GM19467 (cell line): ENCODE measurements at regions not wholly inside any gene's neighbourhood (a gene's known extent, or its start where the extent isn't known, plus 50 kb on each side); places are given as distances from the start of the nearest gene placed in this dataset.

ENCODE experiments used
- ATAC-seq: cut with Tn5 transposase; IDR thresholded peaks from one replicate; pipeline ENCODE4 v1.9.1; 2021; ENCODE audit warnings: mild to moderate bottlenecking, moderate library complexity; ENCODE audit not compliant: unreplicated experiment

GRCh38 chr3:72193771-72194430, 409.0 kb upstream of the PROK2 start:
- ATAC-seq: no peak

DNA sequence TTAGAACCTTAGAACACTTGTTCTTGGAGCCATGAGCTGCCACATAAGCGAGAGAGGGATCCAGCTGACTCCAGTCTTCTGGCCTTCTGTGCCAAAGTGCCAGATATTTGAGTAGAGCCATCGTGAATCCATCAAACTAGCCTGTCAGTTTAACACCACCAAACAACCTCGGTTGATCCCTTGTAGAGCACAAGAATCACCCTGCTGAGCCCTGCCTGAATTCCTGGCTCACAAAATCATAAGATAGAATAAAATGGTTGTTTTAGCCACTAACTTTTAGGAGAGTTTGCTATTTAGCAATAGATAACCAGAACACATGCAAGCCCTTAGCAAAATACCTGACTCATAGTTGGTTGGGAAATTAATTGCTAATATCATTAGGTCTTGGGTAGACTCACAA, 407.6 kb upstream of the PROK2 start:
- ATAC-seq: no peak

DNA sequence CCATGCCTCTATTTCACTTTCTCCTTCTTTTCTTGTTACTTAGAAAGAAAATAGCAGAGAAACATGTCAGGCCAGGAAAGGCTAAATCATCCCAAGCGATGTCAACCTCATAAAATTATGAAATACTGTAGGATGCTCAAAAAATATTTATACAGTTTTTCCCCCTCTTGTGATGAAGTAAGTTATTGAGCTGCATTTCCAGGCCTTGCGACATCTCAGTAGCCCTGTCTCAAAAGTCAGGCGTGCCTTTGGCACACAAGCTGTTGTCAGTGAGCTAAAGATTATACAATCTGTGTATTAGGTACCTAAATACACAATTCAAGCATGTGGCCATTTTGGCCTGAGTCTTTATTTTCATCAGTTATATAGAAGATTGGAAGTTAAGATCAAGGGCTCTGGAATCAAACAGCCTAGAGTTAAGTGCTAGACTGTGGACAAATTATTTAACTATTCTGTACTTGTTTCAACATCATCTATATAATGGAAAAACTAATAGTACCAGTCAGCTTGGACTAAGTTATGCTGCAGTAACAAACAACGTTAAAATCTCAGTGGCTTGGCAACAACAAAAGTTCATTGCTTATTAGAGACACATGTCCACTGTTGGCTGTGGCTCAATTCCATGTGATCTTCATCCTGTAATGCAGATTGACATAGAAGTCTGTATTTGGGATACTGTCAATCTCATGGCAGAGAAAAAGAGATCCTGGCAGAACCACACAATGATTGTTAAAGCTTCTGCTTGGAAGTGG, 406.4 kb upstream of the PROK2 start:
- no peak for ATAC-seq

DNA sequence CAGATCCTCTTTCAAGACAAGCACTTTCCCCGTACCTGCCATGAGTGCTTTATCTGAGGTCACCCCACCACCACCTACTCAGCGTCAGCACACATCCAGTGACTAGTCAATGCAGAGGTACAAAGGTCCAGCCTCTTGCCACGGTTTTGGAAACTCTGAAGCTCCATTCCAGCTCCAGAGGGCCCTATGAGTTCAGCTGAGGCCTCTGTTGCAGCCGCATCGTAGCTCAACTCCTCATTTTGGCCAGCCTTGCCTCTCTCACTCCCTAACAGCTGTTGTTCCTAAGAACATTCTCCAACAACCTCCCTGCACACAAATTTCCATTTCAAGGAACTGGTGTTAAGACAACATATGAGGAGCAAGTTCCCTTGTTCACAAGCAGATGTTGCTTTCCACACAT, 405.1 kb upstream of the PROK2 start:
- ATAC-seq: no peak

DNA sequence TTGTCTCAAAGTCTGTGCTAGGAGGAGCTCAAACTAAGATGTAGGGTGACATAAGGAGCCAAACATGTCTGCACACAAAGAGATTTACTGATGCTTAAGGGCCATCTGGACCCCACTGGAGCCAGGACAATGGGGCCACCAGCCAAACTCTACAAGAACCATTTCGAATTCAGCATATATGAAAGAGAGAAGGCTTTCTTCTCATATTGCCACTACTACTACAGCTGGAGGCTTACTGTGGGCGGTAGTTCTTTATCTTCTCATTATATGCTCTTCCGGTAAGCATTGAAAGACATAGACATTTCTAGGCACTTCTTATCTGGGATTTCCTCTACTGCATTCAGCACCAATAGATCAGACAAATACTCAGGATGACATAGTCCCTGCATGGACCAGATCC, 404.4 kb upstream of the PROK2 start:
- ATAC-seq: no peak

DNA sequence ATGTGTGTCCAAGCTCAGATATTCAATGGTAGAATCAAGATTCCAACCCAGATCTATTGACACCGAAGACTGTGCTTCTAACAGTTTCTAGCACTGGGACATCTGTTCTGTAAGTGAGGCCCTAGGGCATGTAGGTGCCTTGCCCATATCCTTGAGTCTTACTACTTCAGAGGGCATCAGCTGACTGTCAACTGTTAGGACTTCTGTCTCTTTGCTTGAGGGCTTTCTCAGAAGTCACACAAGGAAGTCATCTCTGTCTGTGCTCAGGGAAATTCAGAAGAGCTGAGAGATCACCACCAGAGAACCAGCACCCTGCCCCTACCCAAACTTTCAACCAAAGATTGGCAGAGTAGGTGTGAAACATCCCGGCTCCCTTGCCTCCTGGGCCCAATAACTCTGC, 403.6 kb upstream of the PROK2 start:
- no peak for ATAC-seq

DNA sequence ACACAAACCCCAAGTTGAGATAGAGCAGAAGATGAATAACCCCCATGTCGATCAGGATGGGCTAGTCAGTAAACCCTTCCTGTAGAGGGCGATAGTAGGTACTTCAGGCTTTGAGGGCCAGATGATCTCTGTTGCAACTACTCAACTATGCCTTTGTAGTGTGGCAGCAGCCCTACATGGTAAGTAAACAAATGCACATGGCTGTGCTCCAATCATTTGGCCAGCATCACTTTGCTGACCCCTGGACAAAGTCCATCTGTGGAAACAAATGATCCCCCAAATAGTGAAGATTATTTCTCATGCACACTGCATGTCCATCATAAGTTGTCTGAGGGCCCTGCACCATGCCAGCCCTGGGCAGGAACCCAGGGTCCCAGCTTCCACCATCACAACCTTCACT, 402.2 kb upstream of the PROK2 start:
- ATAC-seq: no peak

- ATAC-seq: no peak
Observed at GRCh38 chr3:72186400-72186855, 401.5 kb upstream of the PROK2 start.

DNA sequence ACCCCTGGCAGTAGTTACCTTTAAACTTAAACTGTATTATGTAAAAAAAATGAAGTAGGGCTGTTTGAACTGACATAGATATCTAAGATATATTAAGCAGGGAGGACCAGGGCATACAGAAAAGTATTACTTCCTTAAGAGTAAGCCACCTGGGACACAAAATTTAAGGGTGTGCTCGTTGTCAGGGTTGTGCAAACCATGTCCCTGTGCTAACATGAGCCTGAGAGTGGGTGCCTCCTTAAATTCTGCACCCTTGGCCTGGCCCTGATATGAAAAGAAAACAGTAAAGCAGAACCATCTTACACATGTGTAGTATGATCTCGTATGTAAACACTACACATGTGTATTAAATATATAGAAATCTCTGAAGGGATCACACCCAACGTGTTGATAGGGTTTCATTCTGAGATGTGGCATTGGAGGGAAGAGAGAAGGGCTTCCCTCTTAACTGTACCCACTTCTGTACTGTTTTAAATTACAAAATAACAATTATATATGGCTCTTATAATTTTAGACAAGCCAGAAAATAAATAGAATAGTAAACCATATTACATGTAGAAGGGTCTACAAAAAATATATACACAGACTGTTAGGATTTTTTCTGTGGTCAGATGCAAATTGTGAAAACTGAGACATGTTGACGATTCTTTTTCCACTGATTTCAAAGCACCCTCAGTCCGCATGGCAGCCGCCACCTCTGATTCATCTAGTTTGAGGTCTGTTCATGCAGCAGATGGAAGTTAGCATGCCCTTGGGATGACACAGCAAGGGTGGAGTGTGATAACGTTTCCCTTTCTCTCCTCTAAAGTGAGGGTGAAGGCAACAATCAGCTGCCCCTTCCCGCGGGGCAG, 400.8 kb upstream of the PROK2 start:
- ATAC-seq: no peak

GRCh38 chr3:72183489-72183888, 398.5 kb upstream of the PROK2 start:
- no peak for ATAC-seq

DNA sequence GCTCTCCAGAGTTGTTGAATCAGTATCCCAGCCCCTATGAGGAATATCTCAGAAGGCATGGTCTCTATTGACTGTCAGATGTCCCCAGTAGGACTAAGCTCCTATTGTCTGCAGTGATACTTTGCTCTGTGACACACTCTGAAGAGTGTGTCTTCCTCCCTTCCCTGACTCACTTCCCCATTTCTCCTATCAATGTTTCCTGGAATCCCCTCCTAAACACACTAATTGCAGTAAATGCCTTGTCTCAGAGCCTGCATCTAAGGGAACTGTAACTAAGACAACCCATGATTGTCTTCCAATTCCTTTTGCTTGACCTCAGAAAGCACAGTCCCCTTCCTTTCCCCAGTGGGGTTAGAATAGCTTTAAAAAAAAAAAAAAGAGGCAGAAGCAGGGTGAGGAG, 397.3 kb upstream of the PROK2 start:
- ATAC-seq: no peak

DNA sequence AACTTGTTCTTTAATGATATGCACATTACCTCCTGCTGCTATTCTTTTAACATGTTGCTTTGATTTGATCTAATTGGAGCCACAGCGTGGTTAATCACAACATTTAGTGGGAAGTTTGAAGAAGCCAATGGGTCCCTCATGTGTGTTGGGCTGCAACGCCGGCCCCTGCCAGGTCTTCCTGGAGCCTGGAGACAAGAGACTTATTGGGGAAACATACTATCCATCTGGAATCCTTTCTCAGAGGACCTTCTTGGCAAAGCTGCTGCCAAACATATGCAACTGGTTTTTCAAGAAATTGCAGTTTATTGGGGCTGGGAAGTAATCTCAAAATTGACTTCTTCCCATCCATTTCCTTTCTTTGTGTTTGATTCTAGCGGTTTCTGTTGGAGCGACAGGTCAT, 396.3 kb upstream of the PROK2 start:
- ATAC-seq: no peak

DNA sequence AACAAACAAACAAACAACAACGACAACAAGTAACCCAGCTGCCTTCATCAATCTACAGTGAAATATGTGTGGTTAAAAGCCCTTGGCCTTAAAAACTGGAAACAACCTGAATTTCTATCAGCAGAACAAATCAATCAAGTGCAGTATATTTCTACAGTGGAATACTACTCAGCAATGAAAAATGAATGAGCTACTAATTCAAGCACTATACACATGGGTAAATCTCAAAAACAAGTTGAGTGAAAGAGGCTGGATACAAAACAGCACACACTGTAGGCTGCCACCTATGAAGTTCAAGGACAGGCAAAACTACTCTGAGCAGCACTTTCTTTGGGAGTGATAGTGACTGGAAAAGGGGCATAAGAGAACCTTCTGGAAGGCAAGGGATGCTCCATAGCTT, 395.5 kb upstream of the PROK2 start:
- ATAC-seq: no peak

GRCh38 chr3:72179107-72179464, 394.1 kb upstream of the PROK2 start:
- no peak for ATAC-seq

- no peak for ATAC-seq
Observed at GRCh38 chr3:72178463-72179106, 393.6 kb upstream of the PROK2 start.

DNA sequence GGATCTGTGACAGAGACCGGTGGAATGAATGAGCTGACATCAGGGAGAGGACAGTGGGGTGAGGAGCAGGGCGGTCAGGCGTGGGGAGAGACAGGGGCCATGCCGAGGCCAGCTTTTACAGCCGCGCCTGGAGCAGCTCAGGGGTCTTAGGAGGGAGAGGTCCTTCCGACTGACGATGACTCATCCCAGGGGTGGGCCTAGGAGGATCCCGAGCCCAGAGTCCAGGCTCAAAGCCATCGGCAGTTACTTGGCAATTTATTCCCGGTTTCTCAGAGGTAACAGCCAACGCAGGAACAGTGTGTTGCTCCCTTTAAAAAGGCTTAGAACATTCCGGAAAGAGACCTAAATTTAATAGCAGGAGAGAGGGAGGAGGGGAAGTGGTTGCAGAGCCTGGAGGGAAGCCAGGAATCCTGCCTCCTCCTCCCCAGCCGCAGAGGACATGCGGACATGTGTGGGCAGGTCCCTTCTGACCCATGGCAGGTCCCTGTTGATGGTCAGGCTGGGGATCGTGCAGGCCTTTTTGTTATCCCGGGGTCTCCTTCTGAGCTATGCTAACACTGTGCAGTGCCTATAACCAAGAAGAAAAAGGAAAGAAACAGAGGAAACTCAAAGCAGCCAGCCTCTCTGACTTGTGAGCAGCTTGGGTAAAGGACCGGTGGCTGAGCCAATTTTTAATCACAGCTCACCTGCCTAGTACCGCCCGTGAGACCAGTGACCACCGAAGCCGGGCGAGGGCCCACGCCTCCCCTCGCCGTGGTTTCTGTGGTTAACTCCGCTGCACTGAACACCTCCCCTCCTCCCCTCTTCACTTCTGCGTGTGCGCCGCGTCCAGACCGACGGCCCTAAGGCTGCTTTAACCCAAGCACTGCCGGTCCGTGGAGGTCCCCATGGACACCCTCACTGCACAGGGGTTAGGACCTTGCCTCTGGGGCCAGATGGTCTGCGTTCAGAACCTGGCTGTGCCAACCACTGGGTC, 392.4 kb upstream of the PROK2 start:
- peak; percentile 28 for ATAC-seq

DNA sequence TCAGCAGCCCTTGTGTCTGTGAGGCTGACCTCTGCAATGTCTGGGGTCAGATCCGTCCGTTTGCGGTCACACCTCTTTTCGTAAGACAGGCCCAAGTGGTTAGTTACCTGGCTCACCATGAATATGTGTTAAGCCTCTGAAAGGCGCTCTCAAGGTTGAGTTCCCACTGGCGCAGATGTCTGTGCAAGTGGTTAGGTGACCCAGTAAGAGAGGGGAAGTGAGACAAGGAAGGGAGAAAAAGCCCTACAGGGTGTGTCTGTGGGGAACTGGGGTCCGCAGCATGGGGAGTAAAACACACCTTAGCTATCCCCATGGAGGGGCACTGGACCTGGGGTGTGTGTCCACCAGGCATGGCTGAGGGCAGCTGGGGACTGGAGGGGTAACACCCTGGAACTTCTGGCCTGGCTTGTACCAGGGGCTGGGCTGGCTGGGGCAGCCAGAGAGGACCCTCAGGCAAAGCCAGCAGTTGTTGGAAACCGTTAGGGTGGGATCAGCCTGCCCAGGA, 391.6 kb upstream of the PROK2 start:
- peak; percentile 94 for ATAC-seq

DNA sequence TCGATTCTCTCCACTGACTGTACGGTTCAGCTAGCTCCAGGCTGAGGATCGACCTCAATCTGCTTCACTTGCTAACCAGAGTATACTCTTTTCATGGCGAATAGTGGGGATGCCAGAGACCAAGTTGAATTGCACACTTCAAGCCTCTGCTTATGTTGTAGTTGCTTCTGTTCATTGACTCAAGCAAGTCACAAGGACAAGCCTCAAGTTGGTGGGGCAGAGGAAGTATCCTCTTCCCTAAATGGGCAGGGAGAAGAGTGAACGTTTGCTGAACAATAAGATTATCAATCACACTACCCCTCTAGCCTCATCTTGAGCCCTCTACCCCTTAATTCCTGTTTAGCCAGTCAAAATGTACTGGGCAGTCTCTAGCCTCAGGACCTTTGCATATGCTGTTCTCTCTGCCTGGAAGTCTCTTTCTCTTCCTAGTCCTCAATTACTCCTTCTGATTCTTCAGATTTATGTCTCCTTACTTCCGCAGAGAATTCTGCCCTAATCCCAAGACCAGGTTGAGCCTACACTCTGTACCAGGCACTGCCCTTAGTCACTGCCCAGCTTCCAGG, 390.4 kb upstream of the PROK2 start:
- no peak for ATAC-seq

GRCh38 chr3:72174890-72175289, 389.9 kb upstream of the PROK2 start:
- no peak for ATAC-seq

DNA sequence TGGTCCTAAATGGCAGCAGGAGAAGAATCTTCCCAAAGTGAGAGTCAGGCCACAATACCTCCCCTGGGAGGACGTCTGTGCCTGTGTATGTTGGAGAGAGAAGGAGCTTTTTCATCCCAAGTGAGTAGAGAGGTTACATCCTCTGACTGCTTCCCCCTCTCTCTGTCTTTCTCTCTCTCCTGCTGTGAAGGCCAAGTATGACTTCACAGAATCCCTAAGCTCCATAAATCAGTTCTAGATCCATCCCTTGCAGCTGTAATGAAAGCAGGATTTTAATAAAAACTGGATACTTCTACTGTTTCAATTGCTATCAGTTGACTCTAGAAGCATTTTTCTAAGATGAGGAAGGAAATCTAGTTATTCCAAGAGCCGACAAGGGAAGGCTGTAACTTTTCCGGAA, 389.1 kb upstream of the PROK2 start:
- ATAC-seq: no peak
